ENCODE measurements at regions not wholly inside any gene's neighbourhood (a gene's known extent, or its start where the extent isn't known, plus 50 kb on each side); places are given as distances from the start of the nearest gene placed in this dataset.
"Not testable (repeated sequence)": the region's sequence is repeated elsewhere in the genome, so short reads cannot be mapped to it uniquely, and the experiment has no call there.

- Histone ChIP-seq H3K4me1 (no peaks in the 10 kb centered on the region), H3K27me3 (no peaks in the 10 kb centered on the region), H3K9me3 (peaks cover 0 to 19% (median 7%) of the 10 kb centered on the region in 12 donors), H3K36me3 (no peaks in the 10 kb centered on the region), H3K27ac (no peak overlapping the region), H3K4me3 (no peak overlapping the region)
- ATAC-seq, result no peak
- DNase-seq, result no peak
- intact Hi-C loops (cut with DNase I), result loop anchor here in 1 of 10 donors (5.0 kb wide), 1 partner anchor 102 kb away; no protein-coding TSS in a partner anchor
- no peak for TF ChIP-seq CTCF (IDR thresholded peaks at IDR 0.05)
- no peak for TF ChIP-seq POLR2A (IDR thresholded peaks at IDR 0.05)
- 78 to 93% (median 91%) methylated on average over 3 of the region's 3 CpGs for WGBS, 4 donors
Measured at GRCh38 chr3:8424281-8424680, 77.3 kb upstream of the LMCD1 start.

GRCh38 chr3:8436661-8437287 lies 64.8 kb upstream of the LMCD1 start:
- Histone ChIP-seq H3K36me3 (no peaks in the 10 kb centered on the region), H3K27me3 (no peaks in the 10 kb centered on the region), H3K27ac (peak overlapping the region in 4 of 12 donors; percentile 11 to 63 (median 41)), H3K4me3 (no peak overlapping the region), H3K4me1 (peaks cover 0 to 7% (median 0%) of the 10 kb centered on the region in 12 donors), H3K9me3 (no peaks in the 10 kb centered on the region)
- intact Hi-C loops (cut with DNase I), result no loop called here
- TF ChIP-seq CTCF (IDR thresholded peaks at IDR 0.05), result no peak
- no peak for TF ChIP-seq POLR2A (IDR thresholded peaks at IDR 0.05)
- WGBS, 4 donors, result 59 to 77% (median 65%) methylated on average over 8 of the region's 8 CpGs
- ATAC-seq, result peak; percentile 24 to 71 (median 64)
- DNase-seq, result peak in 1 of 5 donors; percentile 51

DNA sequence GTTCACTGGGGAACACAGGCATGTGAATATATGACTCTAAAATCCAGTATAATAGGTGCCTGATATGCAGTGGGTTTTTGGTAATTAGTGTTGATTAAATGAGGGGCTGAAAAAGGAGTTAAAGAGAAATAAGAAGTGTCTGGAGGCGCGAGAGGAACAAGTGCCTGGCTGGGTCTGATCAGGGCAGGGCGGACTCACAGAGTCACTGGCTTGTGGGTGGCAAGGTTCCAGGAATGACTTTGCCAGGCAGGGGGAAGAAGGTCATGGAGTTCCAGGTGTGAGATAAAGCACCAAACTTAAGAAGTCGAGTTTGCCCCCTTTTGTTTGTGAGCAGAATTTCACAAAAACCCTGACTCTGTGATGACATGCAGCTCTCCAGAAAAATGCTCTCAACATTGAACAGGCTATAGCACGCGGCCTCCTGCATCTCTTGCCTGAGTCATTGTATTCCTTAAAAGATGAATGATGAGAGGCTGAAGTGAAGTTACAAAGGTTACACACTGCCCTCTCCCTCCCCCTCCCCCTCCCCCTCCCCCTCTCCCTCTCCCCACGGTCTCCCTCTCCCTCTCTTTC lies 63.0 kb upstream of the LMCD1 start:
- no peaks in the 10 kb centered on the region for H3K27me3 ChIP-seq
- H3K4me3 ChIP-seq, result no peak overlapping the region
- whole genome bisulfite sequencing, 4 donors, result 70 to 79% (median 74%) methylated on average over 7 of the region's 7 CpGs
- DNase-seq (peak in 1 of 5 donors; percentile 44), ATAC-seq (peak in 3 of 4 donors; percentile 36 to 57 (median 47))
- H3K27ac ChIP-seq, result no peak overlapping the region
- intact Hi-C loops (cut with DNase I), result no loop called here
- peaks cover 0 to 22% (median 13%) of the 10 kb centered on the region in 12 donors for H3K4me1 ChIP-seq
- TF ChIP-seq CTCF (IDR thresholded peaks at IDR 0.05) (no peak), POLR2A (IDR thresholded peaks at IDR 0.05) (no peak)
- H3K36me3 ChIP-seq, result no peaks in the 10 kb centered on the region
- H3K9me3 ChIP-seq, result no peaks in the 10 kb centered on the region

- not testable (repeated sequence) for ATAC-seq
Measured at GRCh38 chr3:8440142-8440541, 61.5 kb upstream of the LMCD1 start.

More at GRCh38 chr3:8440142-8440541, 61.5 kb upstream of the LMCD1 start:
- H3K4me1 ChIP-seq, result peaks cover 0 to 37% (median 26%) of the 10 kb centered on the region in 12 donors
- H3K4me3 ChIP-seq, DNase-seq, H3K9me3 ChIP-seq, H3K27ac ChIP-seq, H3K36me3 ChIP-seq, H3K27me3 ChIP-seq: not testable (repeated sequence)
- intact Hi-C loops (cut with DNase I), result loop anchor here in 9 of 10 donors (5.0 to 10.0 kb wide), 7 partner anchors 42 to 182 kb away; partner anchors contain the start of gene LMCD1 (in 6 of the 9)
- WGBS, 4 donors, result 93 to 99% (median 97%) methylated on average over 12 to 30 of the region's 30 CpGs

Data from heart left ventricle (tissue), 16 donors.